ENCODE measurements at regions not wholly inside any gene's neighbourhood (a gene's known extent, or its start where the extent isn't known, plus 50 kb on each side); places are given as distances from the start of the nearest gene placed in this dataset.

GRCh38 chr4:179536694-179537093, 2094.5 kb upstream of the AGA start:
- TF ChIP-seq ZNF274 (IDR thresholded peaks at IDR 0.05; ENCODE audit: low read depth, low read length) (no peak), YY1 (IDR thresholded peaks at IDR 0.05; ENCODE audit: insufficient read depth, insufficient read length) (no peak), SUZ12 (IDR thresholded peaks at IDR 0.05; ENCODE audit: extremely low read depth, insufficient read depth, insufficient read length) (no peak)

Measured in NT2/D1 (cell line).